NCI-H2227 (cell line): ENCODE measurements at regions not wholly inside any gene's neighbourhood (a gene's known extent, or its start where the extent isn't known, plus 50 kb on each side); places are given as distances from the start of the nearest gene placed in this dataset.
"Not testable (repeated sequence)": the region's sequence is repeated elsewhere in the genome, so short reads cannot be mapped to it uniquely, and the experiment has no call there.

Experiments used
- DNase-seq: peaks from one replicate; lab custom pipeline; 2025; ENCODE audit not compliant: unreplicated experiment; lab: John Stamatoyannopoulos, UW

- DNase-seq: no peak
Measured at GRCh38 chr3:5929027-5929426, 741.5 kb downstream of the EDEM1 start.

- DNase-seq: not testable (repeated sequence)
Measured at GRCh38 chr3:5944061-5944460, 756.6 kb downstream of the EDEM1 start.

GRCh38 chr3:5948084-5948483 is 760.6 kb downstream of the EDEM1 start:
- no peak for DNase-seq

GRCh38 chr3:5951026-5951425 is 763.5 kb downstream of the EDEM1 start:
- DNase-seq: no peak

- no peak for DNase-seq
Measured at GRCh38 chr3:5972586-5972985, 785.1 kb downstream of the EDEM1 start.

GRCh38 chr3:5974630-5975322 is 787.3 kb downstream of the EDEM1 start:
- DNase-seq: no peak

GRCh38 chr3:5977331-5977730 is 789.8 kb downstream of the EDEM1 start:
- DNase-seq: no peak

- DNase-seq: no peak
Measured at GRCh38 chr3:5980475-5980874, 793.0 kb downstream of the EDEM1 start.

GRCh38 chr3:5994651-5995050 is 807.1 kb downstream of the EDEM1 start:
- no peak for DNase-seq

- no peak for DNase-seq
Measured at GRCh38 chr3:6018456-6018855, 830.9 kb downstream of the EDEM1 start.

GRCh38 chr3:6022621-6023020 is 835.1 kb downstream of the EDEM1 start:
- no peak for DNase-seq

GRCh38 chr3:6025032-6025431 is 835.9 kb upstream of the GRM7 start:
- DNase-seq: no peak

- not testable (repeated sequence) for DNase-seq
Measured at GRCh38 chr3:6030648-6031047, 830.3 kb upstream of the GRM7 start.

GRCh38 chr3:6035626-6036025 is 825.3 kb upstream of the GRM7 start:
- no peak for DNase-seq

- no peak for DNase-seq
Measured at GRCh38 chr3:6039971-6040370, 820.9 kb upstream of the GRM7 start.

- no peak for DNase-seq
Measured at GRCh38 chr3:6041894-6042293, 819.0 kb upstream of the GRM7 start.

GRCh38 chr3:6047016-6047415 is 813.9 kb upstream of the GRM7 start:
- no peak for DNase-seq

- no peak for DNase-seq
Measured at GRCh38 chr3:6060251-6060650, 800.7 kb upstream of the GRM7 start.

- no peak for DNase-seq
Measured at GRCh38 chr3:6062261-6063187, 798.4 kb upstream of the GRM7 start.

GRCh38 chr3:6066397-6066796 is 794.5 kb upstream of the GRM7 start:
- no peak for DNase-seq

- DNase-seq: not testable (repeated sequence)
Measured at GRCh38 chr3:6066868-6067578, 793.9 kb upstream of the GRM7 start.

- DNase-seq: no peak
Measured at GRCh38 chr3:6074952-6075351, 786.0 kb upstream of the GRM7 start.
